PFSK-1 (cell line): ENCODE measurements at regions not wholly inside any gene's neighbourhood (a gene's known extent, or its start where the extent isn't known, plus 50 kb on each side); places are given as distances from the start of the nearest gene placed in this dataset.

Experiments
- FOXP2 ChIP-seq: optimal IDR thresholded peaks from 2 replicates; pipeline ENCODE3; 2011; ENCODE audit warnings: borderline replicate concordance, control low read depth, inconsistent platforms; ENCODE audit not compliant: insufficient read depth; ENCODE audit errors: extremely low read length, extremely low read depth
- POLR2AphosphoS5 ChIP-seq: IDR thresholded peaks from 2 replicates; pipeline ENCODE4 v1.6.1; 2012; ENCODE audit warnings: low read depth, mild to moderate bottlenecking, control low read depth, low read length, moderate library complexity
- SIN3A ChIP-seq: IDR thresholded peaks from 2 replicates; pipeline ENCODE4 v1.6.1; 2012; ENCODE audit warnings: mild to moderate bottlenecking, low read length, moderate library complexity, borderline replicate concordance; ENCODE audit not compliant: insufficient read depth
- TAF1 ChIP-seq: IDR thresholded peaks from 2 replicates; pipeline ENCODE4 v1.6.1; 2012; ENCODE audit warnings: low read length, control low read depth, borderline replicate concordance; ENCODE audit not compliant: insufficient read depth
- TF ChIP-seq, protein P1 (sequence below), 2 experiments: IDR thresholded peaks; 2 replicates each; pipeline versions ENCODE4 v1.6.1 to v1.8.0; 2011 to 2012; ENCODE audit warnings: low read depth in 2 of 2, low read length in 2 of 2, control low read depth in 1 of 2, inconsistent platforms in 1 of 2, mild to moderate bottlenecking in 1 of 2, moderate library complexity in 1 of 2; ENCODE audit not compliant: insufficient read depth in 1 of 2

DNA sequence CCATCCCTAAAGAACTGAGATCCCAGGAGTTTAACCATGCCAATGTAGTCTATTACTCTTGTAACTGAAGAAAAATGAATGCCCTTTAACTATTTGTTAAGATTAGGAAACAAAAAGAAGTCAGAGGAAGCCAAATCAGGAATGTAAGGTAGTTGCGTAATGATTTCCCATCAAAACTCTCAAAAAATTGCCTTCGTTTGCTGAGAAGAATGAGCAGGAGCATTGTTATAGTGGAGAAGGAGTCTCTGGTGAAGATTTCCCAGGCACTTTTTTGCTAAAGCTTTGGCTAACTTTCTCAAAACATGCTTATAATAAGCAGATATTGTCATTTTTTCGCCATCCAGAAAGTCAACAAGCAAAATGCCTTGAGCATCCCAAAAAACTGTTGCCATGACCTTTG is 224.0 kb upstream of the SIX2 start:
- TF ChIP-seq TAF1 (no peak), POLR2AphosphoS5 (no peak), SIN3A (no peak), FOXP2 (no peak)
- TF ChIP-seq, protein P1, sequence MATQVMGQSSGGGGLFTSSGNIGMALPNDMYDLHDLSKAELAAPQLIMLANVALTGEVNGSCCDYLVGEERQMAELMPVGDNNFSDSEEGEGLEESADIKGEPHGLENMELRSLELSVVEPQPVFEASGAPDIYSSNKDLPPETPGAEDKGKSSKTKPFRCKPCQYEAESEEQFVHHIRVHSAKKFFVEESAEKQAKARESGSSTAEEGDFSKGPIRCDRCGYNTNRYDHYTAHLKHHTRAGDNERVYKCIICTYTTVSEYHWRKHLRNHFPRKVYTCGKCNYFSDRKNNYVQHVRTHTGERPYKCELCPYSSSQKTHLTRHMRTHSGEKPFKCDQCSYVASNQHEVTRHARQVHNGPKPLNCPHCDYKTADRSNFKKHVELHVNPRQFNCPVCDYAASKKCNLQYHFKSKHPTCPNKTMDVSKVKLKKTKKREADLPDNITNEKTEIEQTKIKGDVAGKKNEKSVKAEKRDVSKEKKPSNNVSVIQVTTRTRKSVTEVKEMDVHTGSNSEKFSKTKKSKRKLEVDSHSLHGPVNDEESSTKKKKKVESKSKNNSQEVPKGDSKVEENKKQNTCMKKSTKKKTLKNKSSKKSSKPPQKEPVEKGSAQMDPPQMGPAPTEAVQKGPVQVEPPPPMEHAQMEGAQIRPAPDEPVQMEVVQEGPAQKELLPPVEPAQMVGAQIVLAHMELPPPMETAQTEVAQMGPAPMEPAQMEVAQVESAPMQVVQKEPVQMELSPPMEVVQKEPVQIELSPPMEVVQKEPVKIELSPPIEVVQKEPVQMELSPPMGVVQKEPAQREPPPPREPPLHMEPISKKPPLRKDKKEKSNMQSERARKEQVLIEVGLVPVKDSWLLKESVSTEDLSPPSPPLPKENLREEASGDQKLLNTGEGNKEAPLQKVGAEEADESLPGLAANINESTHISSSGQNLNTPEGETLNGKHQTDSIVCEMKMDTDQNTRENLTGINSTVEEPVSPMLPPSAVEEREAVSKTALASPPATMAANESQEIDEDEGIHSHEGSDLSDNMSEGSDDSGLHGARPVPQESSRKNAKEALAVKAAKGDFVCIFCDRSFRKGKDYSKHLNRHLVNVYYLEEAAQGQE (IDR thresholded peaks at IDR 0.05; ENCODE audit: insufficient read depth in 1 of 2, low read depth in 2 of 2, low read length in 2 of 2), result no peak
